PC-3 (cell line): ENCODE measurements at regions not wholly inside any gene's neighbourhood (a gene's known extent, or its start where the extent isn't known, plus 50 kb on each side); places are given as distances from the start of the nearest gene placed in this dataset.

ENCODE experiments used
- ATAC-seq: fragments of 200-7000 bp; cut with Tn5 transposase; 2 replicates; pipeline ENCODE4 v1.9.1; 2020; ENCODE audit warnings: mild to moderate bottlenecking, moderate library complexity
- BruUV-seq: library from RNA; stranded (reverse); fragments of 400-500 nt; replicated peaks from 2 replicates; lab custom pipeline; 2021; lab: Mats Ljungman, UMichigan
- CTCF ChIA-PET: fragments of 300-600 bp; sonication (Branson Sonifier 250); formaldehyde crosslinking; loops from one replicate; lab custom pipeline; 2022; ENCODE audit warnings: antibody characterized with exemption; lab: Charles Lee
- POLR2A ChIA-PET: fragments of 300-600 bp; sonication (Branson Sonifier 250); formaldehyde crosslinking; loops from one replicate; lab custom pipeline; 2022; ENCODE audit warnings: antibody characterized with exemption; ENCODE audit not compliant: unreplicated experiment; lab: Charles Lee
- DNase-seq: peaks from one replicate; pipeline ENCODE4 v3.0.0-alpha.2; 2015
- H2AFZ ChIP-seq: fragments of 300-600 bp; sonication (generic); 2 replicates; pipeline ENCODE4 v1.6.0; 2016; ENCODE audit warnings: antibody characterized with exemption, low read length
- H3F3A ChIP-seq: fragments of 300-600 bp; sonication (generic); one replicate; pipeline ENCODE4 v1.6.0; 2017; ENCODE audit warnings: antibody characterized with exemption, low read length, control low read depth, mild to moderate bottlenecking; ENCODE audit not compliant: unreplicated experiment
- H3K27ac ChIP-seq: fragments of 300-600 bp; sonication (generic); 2 replicates; pipeline ENCODE4 v1.5.1; 2016; ENCODE audit warnings: mild to moderate bottlenecking, low read length
- H3K27me3 ChIP-seq: fragments of 300-600 bp; sonication (generic); 2 replicates; pipeline ENCODE4 v1.6.1; 2016; ENCODE audit warnings: low read length, mixed read lengths
- H3K36me3 ChIP-seq: fragments of 300-600 bp; sonication (generic); 2 replicates; pipeline ENCODE4 v1.6.1; 2016; ENCODE audit warnings: low read depth, mixed run types, low read length, mixed read lengths
- H3K4me1 ChIP-seq: fragments of 300-600 bp; sonication (generic); 2 replicates; pipeline ENCODE4 v1.5.1; 2016; ENCODE audit warnings: low read length; ENCODE audit not compliant: insufficient read depth
- H3K4me2 ChIP-seq: fragments of 300-600 bp; sonication (generic); 2 replicates; pipeline ENCODE4 v1.6.0; 2016; ENCODE audit warnings: low read length
- H3K4me3 ChIP-seq: fragments of 300-600 bp; sonication (generic); 2 replicates; pipeline ENCODE4 v1.5.1; 2016; ENCODE audit warnings: mild to moderate bottlenecking, low read length, mixed read lengths
- H3K79me2 ChIP-seq: fragments of 300-600 bp; sonication (generic); 2 replicates; pipeline ENCODE4 v1.6.1; 2017; ENCODE audit warnings: low read length, mixed read lengths
- H3K9ac ChIP-seq: fragments of 300-600 bp; sonication (generic); 2 replicates; pipeline ENCODE4 v1.6.0; 2016; ENCODE audit warnings: mild to moderate bottlenecking, low read length
- H3K9me2 ChIP-seq: fragments of 300-600 bp; sonication (generic); replicated peaks from 2 replicates; pipeline ENCODE4 v1.6.1; 2016; ENCODE audit warnings: mixed run types, low read length, mixed read lengths
- H3K9me3 ChIP-seq: fragments of 300-600 bp; sonication (generic); 2 replicates; pipeline ENCODE4 v1.6.1; 2016; ENCODE audit warnings: low read length, mixed read lengths
- H4K20me1 ChIP-seq: fragments of 300-600 bp; sonication (generic); 2 replicates; pipeline ENCODE4 v1.6.1; 2016; ENCODE audit warnings: low read length, mixed read lengths
- CTCF ChIP-seq: fragments of 300-600 bp; sonication (generic); conservative IDR thresholded peaks from 2 replicates; pipeline ENCODE4 v1.5.1; 2017; ENCODE audit warnings: antibody characterized with exemption, low read depth, mild to moderate bottlenecking, low read length
- EZH2 ChIP-seq: fragments of 300-600 bp; sonication (generic); IDR thresholded peaks from one replicate; pipeline ENCODE4 v1.6.1; 2017; ENCODE audit warnings: antibody characterized with exemption, mild to moderate bottlenecking, low read length; ENCODE audit not compliant: unreplicated experiment
- EZH2phosphoT487 ChIP-seq: fragments of 300-600 bp; sonication (generic); IDR thresholded peaks from 2 replicates; pipeline ENCODE4 v1.6.1; 2018; ENCODE audit warnings: mild to moderate bottlenecking, antibody characterized with exemption, low read length, borderline replicate concordance
- intact Hi-C: fragments of 100-400 bp; cut with micrococcal nuclease; formaldehyde crosslinking; loops from 2 replicates; pipeline ENCODE4 v1.9.0; 2023

GRCh38 chr5:8606231-8606630 lies 737.3 kb downstream of the MTRR start:
- no peak overlapping the region for H3K9ac ChIP-seq
- no peaks in the 10 kb centered on the region for H3K79me2 ChIP-seq
- H3K27me3 ChIP-seq = no peaks in the 10 kb centered on the region
- DNase-seq (no peak), ATAC-seq (no peak)
- no peaks in the 10 kb centered on the region for H3K36me3 ChIP-seq
- intact Hi-C loops = no loop called here
- TF ChIP-seq EZH2 = no peak
- no peak for TF ChIP-seq CTCF
- no peak for TF ChIP-seq EZH2phosphoT487
- H2AFZ ChIP-seq = no peak overlapping the region
- ChIA-PET CTCF (no interaction called here), POLR2A (no interaction called here)
- H3K9me2 ChIP-seq = no peaks in the 10 kb centered on the region
- H3K9me3 ChIP-seq = no peaks in the 10 kb centered on the region
- H3K4me2 ChIP-seq = no peak overlapping the region
- H3F3A ChIP-seq = no peaks in the 10 kb centered on the region
- no peaks in the 10 kb centered on the region for H4K20me1 ChIP-seq
- no peak overlapping the region for H3K4me3 ChIP-seq
- H3K4me1 ChIP-seq = peaks cover 25% of the 10 kb centered on the region
- H3K27ac ChIP-seq = no peak overlapping the region
- no TSS peak for BruUV-seq

- ATAC-seq (peak; percentile 57; the same call in 1 of the 2 replicates), DNase-seq (peak; percentile 55)
- intact Hi-C loops = no loop called here
- Histone ChIP-seq H3K4me2 (no peak overlapping the region), H4K20me1 (no peaks in the 10 kb centered on the region), H3K27ac (no peak overlapping the region), H2AFZ (no peak overlapping the region), H3K79me2 (no peaks in the 10 kb centered on the region), H3K9me2 (no peaks in the 10 kb centered on the region), H3K9ac (no peak overlapping the region), H3K4me3 (no peak overlapping the region), H3F3A (no peaks in the 10 kb centered on the region), H3K36me3 (no peaks in the 10 kb centered on the region), H3K4me1 (peaks cover 3% of the 10 kb centered on the region; the same call in 1 of the 2 replicates), H3K27me3 (no peaks in the 10 kb centered on the region), H3K9me3 (no peaks in the 10 kb centered on the region)
- TF ChIP-seq EZH2phosphoT487 (no peak), EZH2 (no peak), CTCF (no peak)
- ChIA-PET POLR2A (no interaction called here), CTCF (no interaction called here)
- BruUV-seq = no TSS peak
These were observed 742.1 kb downstream of the MTRR start for GRCh38 chr5:8611067-8611466.

GRCh38 chr5:8613078-8613685 lies 744.2 kb downstream of the MTRR start:
- intact Hi-C loops = no loop called here
- peaks cover 3% of the 10 kb centered on the region; the same call in 1 of the 2 replicates for H3K4me1 ChIP-seq
- H3K27me3 ChIP-seq = no peaks in the 10 kb centered on the region
- POLR2A ChIA-PET = no interaction called here
- H3K79me2 ChIP-seq = no peaks in the 10 kb centered on the region
- no peak overlapping the region for H3K4me2 ChIP-seq
- no peaks in the 10 kb centered on the region for H4K20me1 ChIP-seq
- no peak overlapping the region for H2AFZ ChIP-seq
- no peaks in the 10 kb centered on the region for H3K9me2 ChIP-seq
- CTCF ChIA-PET = interaction anchor here (0.6 kb wide), 1 partner anchor 913 kb away, joined by 3 read pairs; no protein-coding TSS in a partner anchor
- no peaks in the 10 kb centered on the region for H3K9me3 ChIP-seq
- H3K9ac ChIP-seq = no peak overlapping the region
- H3F3A ChIP-seq = no peaks in the 10 kb centered on the region
- no peaks in the 10 kb centered on the region for H3K36me3 ChIP-seq
- H3K27ac ChIP-seq = no peak overlapping the region
- ATAC-seq (no peak), DNase-seq (no peak)
- TF ChIP-seq EZH2phosphoT487 = no peak
- no peak for TF ChIP-seq CTCF
- TF ChIP-seq EZH2 = no peak
- no TSS peak for BruUV-seq
- H3K4me3 ChIP-seq = no peak overlapping the region
